ENCODE measurements at regions not wholly inside any gene's neighbourhood (a gene's known extent, or its start where the extent isn't known, plus 50 kb on each side); places are given as distances from the start of the nearest gene placed in this dataset.

DNA sequence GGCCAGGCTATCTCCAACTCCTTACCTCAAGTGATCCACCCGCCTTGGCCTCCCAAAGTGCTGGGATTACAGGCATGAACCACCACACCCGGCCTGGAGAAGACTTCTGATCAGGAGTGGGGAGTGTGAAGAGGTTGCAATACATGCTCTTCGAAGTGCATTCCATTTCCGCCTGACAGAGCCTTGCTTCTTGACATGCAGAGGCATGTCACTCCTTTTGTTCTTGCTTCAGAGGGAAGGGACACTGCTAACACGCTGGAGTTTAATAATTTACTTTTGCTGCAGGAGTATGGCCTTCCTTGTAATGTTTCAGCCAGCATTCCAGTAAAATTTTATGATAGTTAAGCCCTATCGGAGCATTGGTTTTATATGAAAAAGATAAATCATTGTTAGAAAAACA lies 74.9 kb downstream of the SLC25A47 start:
- H3K4me3 ChIP-seq (ENCODE audit: control insufficient read depth, low read depth, low read length): no peak overlapping the region
- DNase-seq (ENCODE audit: low read depth): no peak
- TF ChIP-seq, protein P1, sequence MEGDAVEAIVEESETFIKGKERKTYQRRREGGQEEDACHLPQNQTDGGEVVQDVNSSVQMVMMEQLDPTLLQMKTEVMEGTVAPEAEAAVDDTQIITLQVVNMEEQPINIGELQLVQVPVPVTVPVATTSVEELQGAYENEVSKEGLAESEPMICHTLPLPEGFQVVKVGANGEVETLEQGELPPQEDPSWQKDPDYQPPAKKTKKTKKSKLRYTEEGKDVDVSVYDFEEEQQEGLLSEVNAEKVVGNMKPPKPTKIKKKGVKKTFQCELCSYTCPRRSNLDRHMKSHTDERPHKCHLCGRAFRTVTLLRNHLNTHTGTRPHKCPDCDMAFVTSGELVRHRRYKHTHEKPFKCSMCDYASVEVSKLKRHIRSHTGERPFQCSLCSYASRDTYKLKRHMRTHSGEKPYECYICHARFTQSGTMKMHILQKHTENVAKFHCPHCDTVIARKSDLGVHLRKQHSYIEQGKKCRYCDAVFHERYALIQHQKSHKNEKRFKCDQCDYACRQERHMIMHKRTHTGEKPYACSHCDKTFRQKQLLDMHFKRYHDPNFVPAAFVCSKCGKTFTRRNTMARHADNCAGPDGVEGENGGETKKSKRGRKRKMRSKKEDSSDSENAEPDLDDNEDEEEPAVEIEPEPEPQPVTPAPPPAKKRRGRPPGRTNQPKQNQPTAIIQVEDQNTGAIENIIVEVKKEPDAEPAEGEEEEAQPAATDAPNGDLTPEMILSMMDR (conservative IDR thresholded peaks at IDR 0.05; ENCODE audit: control insufficient read depth, insufficient read depth, low read depth, low read length): no peak

DNA sequence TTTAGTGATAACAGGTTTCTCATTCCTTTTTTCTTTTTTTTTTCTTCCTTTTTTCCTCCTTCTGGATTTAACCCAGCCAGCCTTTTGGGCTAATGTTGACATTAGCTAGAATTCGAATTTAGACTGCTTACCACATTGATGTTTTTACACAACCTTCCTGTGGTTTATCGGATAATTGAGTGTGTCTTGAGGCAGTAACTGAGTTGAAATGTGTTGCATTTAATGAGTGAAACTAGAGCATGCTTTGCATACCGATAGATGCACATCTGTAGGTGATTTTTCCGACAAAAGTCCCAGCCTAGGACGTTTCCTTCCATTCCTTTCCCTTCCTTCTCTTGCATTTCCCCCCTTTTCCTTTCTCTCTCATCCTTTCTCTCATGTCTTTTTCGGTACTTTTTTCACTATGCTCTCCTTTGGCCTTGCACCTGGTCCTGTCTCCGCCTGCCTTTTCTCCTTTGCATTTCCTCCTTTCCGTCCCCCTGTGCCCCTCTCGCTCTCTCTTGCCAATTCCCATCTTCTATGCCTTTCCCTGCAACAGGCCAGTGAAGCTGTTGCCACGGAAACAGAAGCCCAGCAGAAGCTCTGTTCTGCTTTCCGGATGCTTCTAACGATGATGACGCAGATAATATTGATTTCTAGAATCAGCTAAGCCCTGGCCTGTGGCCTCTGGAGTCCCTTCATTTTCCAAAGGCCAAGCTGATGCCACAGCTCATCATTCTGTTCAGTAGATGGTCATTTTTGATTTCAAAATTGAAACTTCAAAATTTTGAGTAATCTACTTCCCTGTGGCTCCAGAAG lies 76.1 kb downstream of the SLC25A47 start:
- H3K4me3 ChIP-seq (ENCODE audit: control insufficient read depth, low read depth, low read length): no peak overlapping the region
- TF ChIP-seq, protein P1 (conservative IDR thresholded peaks at IDR 0.05; ENCODE audit: control insufficient read depth, insufficient read depth, low read depth, low read length): no peak
- DNase-seq (ENCODE audit: low read depth): no peak

DNA sequence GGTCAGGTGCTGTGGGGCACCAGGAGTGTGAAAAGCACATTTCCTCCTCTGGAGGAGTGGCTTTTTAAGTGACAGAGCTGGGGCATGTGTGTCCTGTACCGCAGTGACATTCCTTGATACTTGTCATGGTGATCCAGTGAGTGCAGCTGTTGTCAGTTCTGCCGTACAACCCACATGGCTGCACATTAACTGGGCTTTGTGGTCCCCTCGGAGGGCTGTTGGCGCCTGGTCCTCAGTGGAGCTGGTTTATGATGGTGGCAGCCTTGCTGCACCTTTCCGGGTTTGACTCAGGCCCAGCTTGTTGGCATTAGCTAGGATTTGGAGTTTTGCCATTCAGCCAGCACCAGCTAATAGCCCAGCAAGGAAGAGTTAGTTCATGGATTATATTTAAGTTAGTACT lies 77.0 kb downstream of the SLC25A47 start:
- no peak overlapping the region for H3K4me3 ChIP-seq (ENCODE audit: control insufficient read depth, low read depth, low read length)
- no peak for DNase-seq (ENCODE audit: low read depth)
- TF ChIP-seq, protein P1 (conservative IDR thresholded peaks at IDR 0.05; ENCODE audit: control insufficient read depth, insufficient read depth, low read depth, low read length): no peak

DNA sequence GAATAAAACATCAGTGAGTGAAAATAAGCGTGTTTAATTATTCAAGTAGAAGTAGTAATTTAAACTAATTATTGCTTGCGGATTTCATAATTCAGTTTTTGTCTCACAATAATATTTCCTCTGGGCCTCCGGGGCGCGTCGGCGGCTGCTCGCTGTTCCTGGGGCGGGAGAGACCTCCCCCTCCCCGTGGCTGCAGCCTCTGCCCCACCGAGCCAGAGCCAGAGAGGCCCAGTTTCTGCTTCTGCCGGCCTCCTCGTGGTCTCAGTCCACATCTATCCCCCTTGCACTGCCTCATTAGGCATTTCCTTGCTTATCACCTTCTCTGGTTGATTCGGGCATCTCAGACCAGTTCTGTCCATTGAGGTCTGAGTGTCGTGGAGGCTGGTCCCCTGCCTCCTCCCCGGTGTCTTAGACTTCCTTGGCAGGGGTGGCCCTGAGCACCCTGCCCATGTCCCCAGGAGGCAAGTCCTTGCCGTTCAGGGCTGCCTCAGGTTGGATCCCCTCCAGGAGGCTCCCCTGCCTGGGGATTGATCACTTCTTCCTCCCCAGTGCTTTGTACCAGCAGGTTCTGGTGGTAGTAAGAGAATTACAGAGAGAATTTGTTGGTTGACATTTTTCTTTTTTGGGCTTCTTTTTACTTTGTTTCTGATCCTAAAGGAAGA lies 78.0 kb downstream of the SLC25A47 start:
- no peak overlapping the region for H3K4me3 ChIP-seq (ENCODE audit: control insufficient read depth, low read depth, low read length)
- TF ChIP-seq, protein P1 (conservative IDR thresholded peaks at IDR 0.05; ENCODE audit: control insufficient read depth, insufficient read depth, low read depth, low read length): no peak
- DNase-seq (ENCODE audit: low read depth): no peak

DNA sequence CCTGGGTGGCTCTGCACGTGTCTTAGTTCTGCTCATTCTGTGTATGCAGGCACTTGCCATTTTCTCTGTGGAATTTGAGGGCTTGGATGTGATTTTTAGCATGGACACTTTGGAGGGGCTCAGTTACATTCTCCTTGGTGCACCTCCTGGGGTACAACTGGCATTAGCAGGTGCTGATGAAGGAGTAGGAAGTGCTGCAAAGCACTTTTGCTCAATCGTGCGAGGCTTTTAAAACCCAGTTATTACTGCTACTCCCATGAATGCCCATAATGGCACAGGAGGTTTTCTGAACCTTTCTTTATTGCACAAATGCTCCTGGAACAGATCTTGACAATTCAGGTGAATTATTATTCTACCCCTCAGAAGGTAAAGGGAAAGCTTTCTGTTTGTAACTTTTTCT lies 78.7 kb downstream of the SLC25A47 start:
- no peak for DNase-seq (ENCODE audit: low read depth)
- TF ChIP-seq, protein P1 (conservative IDR thresholded peaks at IDR 0.05; ENCODE audit: control insufficient read depth, insufficient read depth, low read depth, low read length): no peak
- no peak overlapping the region for H3K4me3 ChIP-seq (ENCODE audit: control insufficient read depth, low read depth, low read length)

DNA sequence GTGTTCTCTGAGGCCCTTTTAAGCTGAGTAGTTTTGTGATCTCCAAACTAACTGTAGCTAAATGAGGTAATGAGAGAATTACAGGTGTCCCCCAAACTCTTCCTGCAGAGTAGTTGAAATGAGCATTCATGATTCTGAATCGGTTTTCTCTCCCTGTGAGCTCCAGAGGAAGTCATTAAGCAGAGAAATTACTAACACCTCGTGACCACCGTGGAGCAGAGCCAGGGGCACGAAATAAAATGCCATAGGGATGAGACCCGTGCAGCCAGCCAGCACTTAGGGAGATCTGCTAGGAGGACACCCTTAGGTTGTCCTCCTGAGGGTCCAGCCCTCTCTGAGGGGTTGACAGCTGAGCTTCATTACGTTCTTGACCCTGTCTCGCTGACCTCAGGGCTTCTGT lies 79.5 kb downstream of the SLC25A47 start:
- DNase-seq (ENCODE audit: low read depth): no peak
- TF ChIP-seq, protein P1 (conservative IDR thresholded peaks at IDR 0.05; ENCODE audit: control insufficient read depth, insufficient read depth, low read depth, low read length): no peak
- H3K4me3 ChIP-seq (ENCODE audit: control insufficient read depth, low read depth, low read length): no peak overlapping the region
